ENCODE measurements at regions not wholly inside any gene's neighbourhood (a gene's known extent, or its start where the extent isn't known, plus 50 kb on each side); places are given as distances from the start of the nearest gene placed in this dataset.

- TF ChIP-seq CTCF (conservative IDR thresholded peaks at IDR 0.05; ENCODE audit: low read depth, low read length) (no peak), EZH2 (IDR thresholded peaks at IDR 0.05; ENCODE audit: borderline replicate concordance, low read depth, low read length, poor library complexity, severe bottlenecking) (no peak)
Measured at GRCh38 chr14:101292448-101292847, 268.8 kb upstream of the DIO3 start.

All from A673 (cell line).